ENCODE measurements at regions not wholly inside any gene's neighbourhood (a gene's known extent, or its start where the extent isn't known, plus 50 kb on each side); places are given as distances from the start of the nearest gene placed in this dataset.

DNA sequence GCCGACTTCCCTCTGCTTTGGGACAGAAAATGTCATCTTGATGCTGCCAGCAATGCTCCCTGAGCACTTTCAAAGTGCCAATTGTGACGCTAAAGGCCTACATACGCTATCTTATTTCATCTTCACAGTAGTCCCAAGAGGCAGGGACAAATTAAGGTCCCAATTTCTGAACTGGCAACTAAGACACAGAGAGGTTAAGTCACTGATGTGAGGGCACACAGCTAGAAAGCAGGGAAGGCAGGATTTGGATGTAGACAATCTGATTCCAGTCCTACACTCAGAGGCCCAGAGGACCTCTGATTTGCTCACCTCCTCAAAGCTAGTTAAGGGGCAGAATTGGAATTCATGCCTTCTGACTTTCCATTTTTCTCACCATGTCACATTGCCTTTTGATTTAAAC is 249.2 kb upstream of the CLINT1 start:
- TF ChIP-seq CTCF (IDR thresholded peaks at IDR 0.05) (no peak), POLR2A (IDR thresholded peaks at IDR 0.05) (no peak)

Measured in Peyer's patch (tissue), 4 donors.